Adrenal gland (tissue), 9 donors: ENCODE measurements at regions not wholly inside any gene's neighbourhood (a gene's known extent, or its start where the extent isn't known, plus 50 kb on each side); places are given as distances from the start of the nearest gene placed in this dataset.

Experiments used
- DNase-seq, 7 donors: peaks; one replicate each; pipeline ENCODE4 v3.0.0-alpha.2; 2019 to 2020
- H3K27ac ChIP-seq, 5 donors: fragments of 200-600 bp; sonication (generic) in 4 of 5; 1 replicate in 3 of 5; 2 replicates in 2 of 5; pipeline versions ENCODE4 v1.5.1 to v1.8.0; 2016 to 2020; ENCODE audit warnings: mild to moderate bottlenecking in 1 of 5
- H3K27me3 ChIP-seq: fragments of 200-600 bp; 2 replicates; pipeline ENCODE4 v1.8.0; 2021
- H3K36me3 ChIP-seq, 2 donors: fragments of 200-600 bp; replicated peaks in 1 of 2; 1 replicate in 1 of 2; 2 replicates in 1 of 2; pipeline versions ENCODE4 v1.5.1 to v1.8.0; 2018 to 2022
- H3K4me1 ChIP-seq, 2 donors: fragments of 200-600 bp; replicated peaks in 1 of 2; 1 replicate in 1 of 2; 2 replicates in 1 of 2; pipeline versions ENCODE4 v1.5.1 to v1.8.0; 2018 to 2021
- H3K4me3 ChIP-seq, 4 donors: fragments of 200-600 bp; sonication (generic) in 3 of 4; one replicate each; pipeline ENCODE4 v1.5.1; 2016 to 2018
- H3K9me3 ChIP-seq, 3 donors: fragments of 200-600 bp; sonication (generic) in 1 of 3; replicated peaks in 1 of 3; 1 replicate in 2 of 3; 2 replicates in 1 of 3; pipeline versions ENCODE4 v1.5.1 to v1.8.0; 2016 to 2021
- CTCF ChIP-seq, 6 experiments: fragments of 450-650 bp in 4 of 6; fragments of 200-600 bp in 2 of 6; sonication (generic) in 1 of 6; IDR thresholded peaks; 1 replicate in 5 of 6; 2 replicates in 1 of 6; pipeline versions ENCODE4 v1.5.1 to v1.8.0; 2016 to 2021; ENCODE audit warnings: antibody characterized with exemption in 6 of 6, mild to moderate bottlenecking in 2 of 6, moderate library complexity in 1 of 6
- POLR2A ChIP-seq, 2 donors: fragments of 450-650 bp; IDR thresholded peaks; one replicate each; pipeline ENCODE4 v1.6.1; 2017; ENCODE audit warnings: antibody characterized with exemption in 2 of 2, mild to moderate bottlenecking in 2 of 2, moderate library complexity in 1 of 2
- WGBS, 4 donors: extraction: QIAGEN DNeasy Blood & Tissue Kit in 2 of 4; methylation state at CpG; one replicate each; pipeline versions ENCODE4 v1.1.5 to v1.1.7; 2013 to 2017; 5-methylcytosine and 5-hydroxymethylcytosine counted together
- intact Hi-C, 2 donors: fragments of 100-400 bp; cut with DNase I; formaldehyde crosslinking; loops; one replicate each; pipeline versions ENCODE4 v1.14.1 to v1.15.0; 2022 to 2023
- donor health status: healthy with polysubstance abuse.
- donor health status: Bipolar disorder and iron deficiency.
- donor health status: DM: yes; HTN: yes; CAD: no.
- donor health status: DM: no; HTN: no; CAD: no.
- donor health status: DM: no; HTN: no; CAD: no.

DNA sequence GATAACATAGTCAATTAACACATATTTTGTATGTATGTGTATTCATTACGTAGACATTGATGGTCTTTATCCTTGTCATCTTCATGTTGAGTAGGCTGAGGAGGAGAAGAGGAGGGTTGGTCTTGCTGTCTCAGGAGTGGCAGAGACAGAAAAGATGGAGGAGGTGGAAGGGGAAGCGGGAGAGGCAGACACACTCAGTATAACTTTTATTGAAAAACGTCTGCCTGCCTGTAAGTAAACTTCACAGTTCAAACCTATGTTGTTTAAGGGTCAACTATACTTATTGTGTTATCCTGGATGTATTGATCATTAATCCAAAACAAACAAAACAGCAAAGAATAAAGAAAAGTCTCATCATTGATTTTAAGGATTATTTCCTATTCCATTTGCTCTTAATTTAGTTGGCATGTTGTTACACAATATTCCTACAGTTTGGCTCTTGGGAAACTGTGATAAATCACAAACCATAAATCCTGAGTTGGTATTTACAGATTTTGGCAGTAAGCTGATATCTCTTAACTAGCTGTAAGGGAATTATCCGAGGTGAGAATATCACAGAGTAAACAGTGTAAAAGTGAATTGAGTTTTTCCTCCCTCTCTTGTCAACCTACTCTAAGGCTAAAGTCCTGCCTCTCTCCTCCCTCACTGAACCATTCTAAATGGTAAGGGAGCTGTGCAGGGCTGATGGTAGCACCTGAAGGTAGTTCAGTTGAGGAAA, 487.2 kb downstream of the SPATA31D1 start:
- Histone ChIP-seq H3K27ac (no peak overlapping the region), H3K36me3 (no peaks in the 10 kb centered on the region), H3K9me3 (no peaks in the 10 kb centered on the region), H3K27me3 (no peaks in the 10 kb centered on the region), H3K4me1 (no peaks in the 10 kb centered on the region), H3K4me3 (no peak overlapping the region)
- intact Hi-C loops: no loop called here
- TF ChIP-seq CTCF (IDR thresholded peaks at IDR 0.05) (no peak), POLR2A (IDR thresholded peaks at IDR 0.05) (no peak)
- no peak for DNase-seq
- WGBS, 4 donors: 70 to 78% (median 73%) methylated on average over 4 of the region's 4 CpGs

DNA sequence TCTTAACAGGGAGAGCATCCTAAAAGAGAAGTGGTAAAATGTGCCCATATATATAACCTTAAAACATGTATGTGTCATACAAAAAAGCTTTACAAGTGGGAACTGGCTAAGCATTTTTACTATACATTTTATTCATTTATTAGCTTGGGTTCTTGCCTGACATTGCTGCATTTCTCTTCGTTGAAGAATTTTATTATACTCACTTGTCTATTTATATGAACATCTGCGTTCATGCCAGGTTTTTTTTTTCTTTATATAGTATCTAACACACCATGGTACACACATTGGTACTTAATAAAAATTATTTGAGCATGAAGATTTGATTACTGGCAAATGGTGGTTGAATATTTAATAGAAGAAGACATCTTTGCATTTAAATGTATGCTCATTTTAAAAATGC, 492.3 kb downstream of the SPATA31D1 start:
- WGBS, 4 donors: 63 to 91% (median 76%) methylated on average over 2 of the region's 2 CpGs
- TF ChIP-seq CTCF (IDR thresholded peaks at IDR 0.05) (no peak), POLR2A (IDR thresholded peaks at IDR 0.05) (no peak)
- H3K36me3 ChIP-seq: no peaks in the 10 kb centered on the region
- H3K4me3 ChIP-seq: no peak overlapping the region
- no peaks in the 10 kb centered on the region for H3K27me3 ChIP-seq
- H3K27ac ChIP-seq: no peak overlapping the region
- no peaks in the 10 kb centered on the region for H3K9me3 ChIP-seq
- H3K4me1 ChIP-seq: no peaks in the 10 kb centered on the region
- intact Hi-C loops: no loop called here
- no peak for DNase-seq

- DNase-seq: no peak
- intact Hi-C loops: no loop called here
- 59 to 78% (median 66%) methylated on average over 2 of the region's 2 CpGs for WGBS, 4 donors
- Histone ChIP-seq H3K4me1 (peaks cover 0 to 12% of the 10 kb centered on the region in 2 donors), H3K27ac (peak overlapping the region in 1 of 5 donors; percentile 60), H3K27me3 (no peaks in the 10 kb centered on the region), H3K9me3 (no peaks in the 10 kb centered on the region), H3K36me3 (no peaks in the 10 kb centered on the region), H3K4me3 (no peak overlapping the region)
- TF ChIP-seq CTCF (IDR thresholded peaks at IDR 0.05) (no peak), POLR2A (IDR thresholded peaks at IDR 0.05) (no peak)
These were observed 499.4 kb downstream of the SPATA31D1 start for GRCh38 chr9:82487935-82488312.

DNA sequence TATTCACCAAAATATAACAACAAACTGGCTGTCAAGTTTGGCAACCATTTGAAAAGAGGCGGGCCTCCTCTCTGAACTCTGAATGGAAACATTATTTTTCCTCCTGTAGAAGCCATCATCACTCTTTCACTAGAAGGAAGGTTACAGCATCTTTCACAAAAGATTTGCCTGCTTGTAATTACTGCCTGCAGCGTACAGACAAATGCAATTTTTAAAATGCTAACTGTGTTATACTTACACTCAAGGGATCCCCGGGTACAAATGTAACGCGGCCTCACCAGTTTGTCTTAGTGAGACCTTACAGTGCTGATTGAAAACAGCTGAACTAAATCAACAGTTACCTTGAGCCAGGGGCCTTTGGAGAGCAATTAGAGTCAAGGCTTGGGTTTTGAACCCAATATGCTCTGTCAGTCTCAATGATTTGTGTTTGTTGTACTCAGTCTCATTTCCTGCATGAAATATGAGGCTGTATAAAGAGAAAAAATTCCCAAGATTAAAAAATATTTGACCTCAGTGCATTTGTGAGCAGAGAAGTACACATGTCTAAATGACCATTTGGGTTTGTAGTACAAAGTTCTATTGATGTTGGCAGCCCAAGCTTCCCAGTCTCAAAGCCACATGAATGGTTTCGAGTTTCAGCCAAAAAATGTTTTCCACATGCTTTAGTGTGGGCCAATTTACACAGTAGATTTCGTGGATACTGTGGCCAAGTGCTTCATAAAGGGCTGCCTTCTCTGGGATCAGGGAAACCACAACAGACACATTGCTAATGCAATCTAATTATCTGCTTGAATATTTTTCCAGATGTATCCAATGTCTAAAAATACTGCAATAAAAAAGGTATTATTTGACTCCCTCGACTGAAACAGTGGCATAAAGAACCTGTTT, 500.0 kb downstream of the SPATA31D1 start:
- H3K4me3 ChIP-seq: no peak overlapping the region
- H3K27me3 ChIP-seq: no peaks in the 10 kb centered on the region
- TF ChIP-seq CTCF (IDR thresholded peaks at IDR 0.05) (no peak), POLR2A (IDR thresholded peaks at IDR 0.05) (no peak)
- peaks cover 0 to 12% of the 10 kb centered on the region in 2 donors for H3K4me1 ChIP-seq
- 52 to 67% (median 55%) methylated on average over 8 of the region's 8 CpGs for WGBS, 4 donors
- H3K9me3 ChIP-seq: no peaks in the 10 kb centered on the region
- no peaks in the 10 kb centered on the region for H3K36me3 ChIP-seq
- peak overlapping the region in 3 of 5 donors; percentile 29 to 60 (median 31) for H3K27ac ChIP-seq
- DNase-seq: peak in 2 of 7 donors; percentile 6 to 69
- intact Hi-C loops: no loop called here
